ENCODE measurements at regions not wholly inside any gene's neighbourhood (a gene's known extent, or its start where the extent isn't known, plus 50 kb on each side); places are given as distances from the start of the nearest gene placed in this dataset.

- H3K27me3 ChIP-seq = no peaks in the 10 kb centered on the region
- H3K4me3 ChIP-seq = no peak overlapping the region
- intact Hi-C loops (cut with DNase I; ENCODE audit: low total_unique reads) = no loop called here
- H3K36me3 ChIP-seq = no peaks in the 10 kb centered on the region
- no peak overlapping the region for H3K27ac ChIP-seq
- DNase-seq (ENCODE audit: low spot score in 2 of 2) = no peak
- no peaks in the 10 kb centered on the region for H3K4me1 ChIP-seq
- no peak for TF ChIP-seq POLR2A (IDR thresholded peaks at IDR 0.05)
- TF ChIP-seq, protein P1, sequence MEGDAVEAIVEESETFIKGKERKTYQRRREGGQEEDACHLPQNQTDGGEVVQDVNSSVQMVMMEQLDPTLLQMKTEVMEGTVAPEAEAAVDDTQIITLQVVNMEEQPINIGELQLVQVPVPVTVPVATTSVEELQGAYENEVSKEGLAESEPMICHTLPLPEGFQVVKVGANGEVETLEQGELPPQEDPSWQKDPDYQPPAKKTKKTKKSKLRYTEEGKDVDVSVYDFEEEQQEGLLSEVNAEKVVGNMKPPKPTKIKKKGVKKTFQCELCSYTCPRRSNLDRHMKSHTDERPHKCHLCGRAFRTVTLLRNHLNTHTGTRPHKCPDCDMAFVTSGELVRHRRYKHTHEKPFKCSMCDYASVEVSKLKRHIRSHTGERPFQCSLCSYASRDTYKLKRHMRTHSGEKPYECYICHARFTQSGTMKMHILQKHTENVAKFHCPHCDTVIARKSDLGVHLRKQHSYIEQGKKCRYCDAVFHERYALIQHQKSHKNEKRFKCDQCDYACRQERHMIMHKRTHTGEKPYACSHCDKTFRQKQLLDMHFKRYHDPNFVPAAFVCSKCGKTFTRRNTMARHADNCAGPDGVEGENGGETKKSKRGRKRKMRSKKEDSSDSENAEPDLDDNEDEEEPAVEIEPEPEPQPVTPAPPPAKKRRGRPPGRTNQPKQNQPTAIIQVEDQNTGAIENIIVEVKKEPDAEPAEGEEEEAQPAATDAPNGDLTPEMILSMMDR (IDR thresholded peaks at IDR 0.05) = no peak
- TF ChIP-seq POLR2AphosphoS5 (IDR thresholded peaks at IDR 0.05) = no peak
- H3K9me3 ChIP-seq = no peaks in the 10 kb centered on the region
Observed at GRCh38 chr7:21064698-21065648, 278.3 kb upstream of the SP8 start.

DNA sequence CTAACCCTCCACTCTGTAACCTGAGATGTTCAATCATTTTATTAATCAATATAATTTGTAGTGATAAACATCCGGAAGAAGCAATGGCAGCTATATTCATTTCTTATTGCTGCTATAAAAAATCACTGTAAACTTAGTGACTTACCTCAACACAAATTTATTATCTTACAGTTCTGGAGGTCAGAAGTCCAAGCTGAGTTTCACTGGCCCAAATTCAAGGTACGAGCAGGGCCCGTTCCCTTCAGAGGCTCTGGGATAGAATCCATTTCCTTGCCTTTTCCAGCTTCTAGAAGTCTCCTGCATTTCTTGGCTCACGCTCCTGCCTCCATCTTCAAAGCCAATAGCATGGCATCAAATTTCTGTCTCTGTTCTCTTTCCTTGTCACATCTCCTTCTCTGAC lies 279.5 kb upstream of the SP8 start:
- Histone ChIP-seq H3K36me3 (no peaks in the 10 kb centered on the region), H3K27ac (no peak overlapping the region), H3K4me3 (no peak overlapping the region), H3K27me3 (no peaks in the 10 kb centered on the region), H3K4me1 (no peaks in the 10 kb centered on the region), H3K9me3 (no peaks in the 10 kb centered on the region)
- TF ChIP-seq POLR2A (IDR thresholded peaks at IDR 0.05) (no peak), POLR2AphosphoS5 (IDR thresholded peaks at IDR 0.05) (no peak)
- TF ChIP-seq, protein P1 (IDR thresholded peaks at IDR 0.05) = no peak
- intact Hi-C loops (cut with DNase I; ENCODE audit: low total_unique reads) = no loop called here
- no peak for DNase-seq (ENCODE audit: low spot score in 2 of 2)

- Histone ChIP-seq H3K9me3 (no peaks in the 10 kb centered on the region), H3K4me3 (no peak overlapping the region), H3K27me3 (no peaks in the 10 kb centered on the region), H3K36me3 (no peaks in the 10 kb centered on the region), H3K27ac (no peak overlapping the region), H3K4me1 (no peaks in the 10 kb centered on the region)
- intact Hi-C loops (cut with DNase I; ENCODE audit: low total_unique reads) = no loop called here
- no peak for DNase-seq (ENCODE audit: low spot score in 2 of 2)
- TF ChIP-seq POLR2AphosphoS5 (IDR thresholded peaks at IDR 0.05) (no peak), POLR2A (IDR thresholded peaks at IDR 0.05) (no peak)
- TF ChIP-seq, protein P1 (IDR thresholded peaks at IDR 0.05) = no peak
Observed at GRCh38 chr7:21067216-21067615, 280.5 kb upstream of the SP8 start.

GRCh38 chr7:21070571-21071090 lies 283.9 kb upstream of the SP8 start:
- H3K9me3 ChIP-seq = no peaks in the 10 kb centered on the region
- no peak overlapping the region for H3K27ac ChIP-seq
- TF ChIP-seq, protein P1 (IDR thresholded peaks at IDR 0.05) = no peak
- TF ChIP-seq POLR2AphosphoS5 (IDR thresholded peaks at IDR 0.05) (no peak), POLR2A (IDR thresholded peaks at IDR 0.05) (no peak)
- H3K4me1 ChIP-seq = no peaks in the 10 kb centered on the region
- no peaks in the 10 kb centered on the region for H3K36me3 ChIP-seq
- no peak for DNase-seq (ENCODE audit: low spot score in 2 of 2)
- H3K4me3 ChIP-seq = no peak overlapping the region
- H3K27me3 ChIP-seq = no peaks in the 10 kb centered on the region
- intact Hi-C loops (cut with DNase I; ENCODE audit: low total_unique reads) = no loop called here
